ENCODE measurements at regions not wholly inside any gene's neighbourhood (a gene's known extent, or its start where the extent isn't known, plus 50 kb on each side); places are given as distances from the start of the nearest gene placed in this dataset.

GRCh38 chr15:88324741-88325065, 68.2 kb upstream of the NTRK3 start:
- DNase-seq: no peak
- intact Hi-C loops (cut with DNase I): no loop called here

- DNase-seq: no peak
- intact Hi-C loops (cut with DNase I): no loop called here
These were observed 67.6 kb upstream of the NTRK3 start for GRCh38 chr15:88323976-88324740.

GRCh38 chr15:88323468-88323867, 66.9 kb upstream of the NTRK3 start:
- intact Hi-C loops (cut with DNase I): no loop called here

GRCh38 chr15:88322461-88322860, 65.9 kb upstream of the NTRK3 start:
- DNase-seq: no peak
- intact Hi-C loops (cut with DNase I): no loop called here

More at GRCh38 chr15:88323468-88323867, 66.9 kb upstream of the NTRK3 start:
- DNase-seq: no peak

GRCh38 chr15:88321271-88321670, 64.7 kb upstream of the NTRK3 start:
- DNase-seq: no peak
- intact Hi-C loops (cut with DNase I): no loop called here

- intact Hi-C loops (cut with DNase I): no loop called here
- DNase-seq: no peak
These were observed 60.0 kb upstream of the NTRK3 start for GRCh38 chr15:88316586-88316985.

GRCh38 chr15:88315221-88315878, 58.8 kb upstream of the NTRK3 start:
- DNase-seq: no peak
- intact Hi-C loops (cut with DNase I): no loop called here

- no peak for DNase-seq
- intact Hi-C loops (cut with DNase I): no loop called here
These were observed 56.5 kb upstream of the NTRK3 start for GRCh38 chr15:88312941-88313579.

- no peak for DNase-seq
- intact Hi-C loops (cut with DNase I): no loop called here
These were observed 52.8 kb upstream of the NTRK3 start for GRCh38 chr15:88309363-88309762.

- intact Hi-C loops (cut with DNase I): no loop called here
- no peak for DNase-seq
These were observed 50.8 kb upstream of the NTRK3 start for GRCh38 chr15:88307344-88307743.

Data from head of caudate nucleus (tissue), 42 donors.